ENCODE measurements at regions not wholly inside any gene's neighbourhood (a gene's known extent, or its start where the extent isn't known, plus 50 kb on each side); places are given as distances from the start of the nearest gene placed in this dataset.

DNA sequence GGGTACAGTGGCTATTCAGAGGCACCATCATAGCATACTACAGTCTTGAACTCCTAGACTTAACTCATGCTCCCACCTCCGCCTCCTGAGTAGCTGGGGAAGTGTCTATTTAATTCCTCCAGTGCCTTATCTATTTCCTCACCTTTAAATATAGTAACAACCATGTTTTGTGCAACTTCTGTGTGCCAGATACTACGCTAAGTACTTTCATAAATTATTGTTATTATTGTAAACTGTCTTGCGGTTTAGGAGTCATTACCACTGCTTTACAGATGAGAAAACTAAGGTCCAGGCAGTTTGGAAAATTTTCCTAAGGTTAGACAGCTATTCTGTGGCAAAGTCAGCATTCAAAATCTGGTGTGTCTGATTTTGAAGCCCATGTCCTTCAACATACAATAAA is 359.1 kb upstream of the XYLT1 start:
- TF ChIP-seq HMGXB4 (CRISPR knock-in tag; IDR thresholded peaks at IDR 0.05) (no peak), TCF7 (CRISPR knock-in tag; IDR thresholded peaks at IDR 0.05; ENCODE audit: low read depth) (no peak), IRF2 (CRISPR knock-in tag; IDR thresholded peaks at IDR 0.05; ENCODE audit: borderline replicate concordance, low read depth) (no peak), USF2 (CRISPR knock-in tag; IDR thresholded peaks at IDR 0.05) (no peak), JAZF1 (CRISPR knock-in tag; IDR thresholded peaks at IDR 0.05) (no peak)

Measured in WTC11 (cell line).